ENCODE measurements at regions not wholly inside any gene's neighbourhood (a gene's known extent, or its start where the extent isn't known, plus 50 kb on each side); places are given as distances from the start of the nearest gene placed in this dataset.

DNA sequence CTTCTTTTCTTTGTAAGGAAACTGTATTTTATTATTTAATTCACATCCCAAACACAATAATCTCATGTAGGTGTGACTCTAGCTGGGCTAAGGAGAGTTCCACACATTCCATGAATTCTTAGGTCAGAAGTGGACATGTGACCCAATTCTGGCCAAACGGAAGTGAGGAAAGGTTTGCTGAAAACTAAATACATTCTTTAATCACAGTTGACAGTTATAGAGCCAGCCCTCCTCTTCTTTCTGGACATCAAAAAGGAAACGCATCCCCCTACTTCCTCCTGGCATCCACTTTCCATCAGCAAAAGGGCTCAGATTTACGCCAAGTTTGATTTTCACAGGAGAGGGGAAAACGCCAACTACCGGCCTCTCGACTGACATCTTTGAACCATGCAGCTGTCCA lies 774.4 kb upstream of the POM121L12 start:
- DNase-seq (ENCODE audit: low read depth), result no peak
- no peak overlapping the region for H3K4me3 ChIP-seq (ENCODE audit: low read depth, low read length)
- TF ChIP-seq, protein P1, sequence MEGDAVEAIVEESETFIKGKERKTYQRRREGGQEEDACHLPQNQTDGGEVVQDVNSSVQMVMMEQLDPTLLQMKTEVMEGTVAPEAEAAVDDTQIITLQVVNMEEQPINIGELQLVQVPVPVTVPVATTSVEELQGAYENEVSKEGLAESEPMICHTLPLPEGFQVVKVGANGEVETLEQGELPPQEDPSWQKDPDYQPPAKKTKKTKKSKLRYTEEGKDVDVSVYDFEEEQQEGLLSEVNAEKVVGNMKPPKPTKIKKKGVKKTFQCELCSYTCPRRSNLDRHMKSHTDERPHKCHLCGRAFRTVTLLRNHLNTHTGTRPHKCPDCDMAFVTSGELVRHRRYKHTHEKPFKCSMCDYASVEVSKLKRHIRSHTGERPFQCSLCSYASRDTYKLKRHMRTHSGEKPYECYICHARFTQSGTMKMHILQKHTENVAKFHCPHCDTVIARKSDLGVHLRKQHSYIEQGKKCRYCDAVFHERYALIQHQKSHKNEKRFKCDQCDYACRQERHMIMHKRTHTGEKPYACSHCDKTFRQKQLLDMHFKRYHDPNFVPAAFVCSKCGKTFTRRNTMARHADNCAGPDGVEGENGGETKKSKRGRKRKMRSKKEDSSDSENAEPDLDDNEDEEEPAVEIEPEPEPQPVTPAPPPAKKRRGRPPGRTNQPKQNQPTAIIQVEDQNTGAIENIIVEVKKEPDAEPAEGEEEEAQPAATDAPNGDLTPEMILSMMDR (IDR thresholded peaks at IDR 0.05; ENCODE audit: low read depth, low read length, missing control alignments), result no peak

DNA sequence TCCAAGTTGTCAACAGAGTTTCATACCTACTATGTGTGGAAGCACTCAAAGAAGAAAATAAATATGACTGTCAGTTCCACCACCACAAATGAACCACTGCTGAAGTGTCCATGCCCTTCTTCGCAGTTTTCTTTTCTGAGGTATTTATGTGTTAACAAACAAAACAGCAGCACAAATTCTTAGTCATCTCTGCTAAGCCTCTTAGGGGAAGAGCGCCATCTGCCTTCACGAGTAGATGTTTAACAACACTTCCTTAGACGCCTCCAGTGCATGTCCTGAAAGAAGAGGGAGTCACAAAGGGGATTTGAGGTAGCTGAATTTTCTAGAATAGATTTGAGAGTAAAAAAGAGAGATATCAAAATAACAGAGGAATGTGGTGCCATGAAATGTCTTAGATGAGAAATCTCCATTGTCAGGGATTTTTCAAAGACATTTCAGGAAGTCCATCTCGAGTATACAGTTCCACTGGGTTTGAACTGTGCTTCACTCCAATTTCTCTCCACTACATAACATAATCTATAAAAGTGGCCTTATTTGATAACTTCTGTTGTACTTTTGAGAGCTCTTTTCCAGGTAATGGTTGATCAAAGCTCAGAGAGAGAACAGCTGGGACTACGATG lies 775.3 kb upstream of the POM121L12 start:
- DNase-seq (ENCODE audit: low read depth), result no peak
- no peak overlapping the region for H3K4me3 ChIP-seq (ENCODE audit: low read depth, low read length)
- TF ChIP-seq, protein P1 (IDR thresholded peaks at IDR 0.05; ENCODE audit: low read depth, low read length, missing control alignments), result no peak

DNA sequence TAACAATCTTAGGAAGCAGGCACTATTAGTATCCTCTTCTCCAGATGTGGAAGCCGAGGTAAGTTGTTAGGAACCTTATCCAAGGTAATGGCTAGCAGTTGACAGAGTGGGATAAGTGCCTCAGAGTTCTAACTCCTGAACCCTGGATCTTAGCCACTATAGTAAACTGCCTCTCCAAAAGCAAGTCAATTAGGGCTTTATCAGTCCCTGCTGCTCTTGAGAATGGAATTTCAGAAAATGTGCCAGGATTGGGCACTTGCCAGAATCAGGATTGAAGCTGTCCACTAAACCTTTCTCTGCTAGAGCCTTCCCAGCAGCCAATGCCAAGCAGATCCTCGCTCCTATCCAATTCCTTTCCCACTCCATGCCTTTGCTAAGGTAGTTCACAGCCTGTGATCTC lies 777.5 kb upstream of the POM121L12 start:
- no peak overlapping the region for H3K4me3 ChIP-seq (ENCODE audit: low read depth, low read length)
- TF ChIP-seq, protein P1 (IDR thresholded peaks at IDR 0.05; ENCODE audit: low read depth, low read length, missing control alignments), result no peak
- DNase-seq (ENCODE audit: low read depth), result no peak

DNA sequence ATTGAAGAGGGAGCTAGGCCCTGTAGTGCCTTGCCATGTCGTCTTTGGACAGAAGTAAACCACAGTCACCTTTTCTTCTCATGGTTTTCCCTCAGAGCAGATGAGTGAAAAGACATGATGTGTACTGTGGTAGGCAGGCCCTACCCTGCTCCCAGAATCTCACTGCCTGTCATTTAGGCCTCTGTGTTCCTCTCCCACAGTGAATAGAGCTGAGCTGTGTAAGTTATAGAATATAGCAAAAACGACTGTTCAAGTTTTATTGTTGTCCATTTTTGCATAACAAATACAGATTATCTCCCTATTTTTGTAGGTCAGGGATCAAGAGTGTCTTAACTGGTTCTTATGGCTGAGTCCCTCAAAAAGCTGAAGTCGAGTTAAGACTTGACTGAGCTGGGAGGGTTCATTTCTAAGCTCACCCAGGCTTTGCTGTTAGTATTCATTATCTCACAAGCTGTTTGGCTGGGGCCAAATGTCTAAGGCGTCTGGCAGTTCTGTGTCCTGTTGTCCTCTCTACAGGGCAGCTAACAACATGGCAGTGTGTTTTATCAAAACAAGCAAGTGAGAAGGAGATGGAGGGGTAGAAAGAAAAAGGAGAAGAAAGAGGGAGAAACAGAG lies 780.9 kb upstream of the POM121L12 start:
- TF ChIP-seq, protein P1 (IDR thresholded peaks at IDR 0.05; ENCODE audit: low read depth, low read length, missing control alignments), result no peak
- no peak for DNase-seq (ENCODE audit: low read depth)
- H3K4me3 ChIP-seq (ENCODE audit: low read depth, low read length), result no peak overlapping the region

DNA sequence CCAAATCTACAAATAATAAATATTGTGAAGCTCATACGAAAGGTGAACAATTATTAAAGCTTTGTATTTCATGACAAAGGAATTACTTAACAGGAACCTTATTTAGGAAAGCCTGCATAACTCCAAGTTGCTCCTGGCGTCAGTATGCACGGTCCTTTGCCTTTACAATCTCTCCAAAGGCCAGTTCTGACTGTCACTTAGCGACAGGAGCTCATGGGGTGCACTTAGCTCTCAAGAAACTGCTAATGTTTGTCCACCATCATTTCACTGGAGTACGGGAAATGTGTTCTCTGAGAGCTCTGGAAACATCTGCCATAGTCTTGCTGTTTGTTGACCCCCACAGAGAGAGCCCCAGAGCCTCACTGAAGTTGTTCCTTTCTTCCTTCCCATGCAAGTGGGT lies 781.5 kb upstream of the POM121L12 start:
- no peak for DNase-seq (ENCODE audit: low read depth)
- no peak overlapping the region for H3K4me3 ChIP-seq (ENCODE audit: low read depth, low read length)
- TF ChIP-seq, protein P1 (IDR thresholded peaks at IDR 0.05; ENCODE audit: low read depth, low read length, missing control alignments), result no peak

DNA sequence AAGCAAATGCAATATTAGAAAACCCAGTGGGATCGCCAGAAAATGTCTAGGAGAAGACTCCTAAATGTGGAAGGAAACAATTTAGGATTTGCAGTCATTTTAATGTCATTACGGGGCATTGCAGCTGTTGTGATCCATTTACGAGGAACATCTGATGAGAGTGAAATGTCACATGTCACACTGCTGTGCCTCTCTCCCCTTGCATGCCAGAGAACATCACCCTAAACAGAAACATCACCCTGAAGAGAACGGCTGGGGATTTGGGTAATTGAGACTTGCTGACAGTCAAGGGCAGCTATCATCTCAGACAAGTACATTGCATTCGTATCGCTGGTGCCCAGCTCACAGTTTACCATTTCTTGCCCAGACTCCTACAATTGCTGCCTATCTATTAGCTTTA lies 785.7 kb upstream of the POM121L12 start:
- TF ChIP-seq, protein P1 (IDR thresholded peaks at IDR 0.05; ENCODE audit: low read depth, low read length, missing control alignments), result no peak
- DNase-seq (ENCODE audit: low read depth), result no peak
- no peak overlapping the region for H3K4me3 ChIP-seq (ENCODE audit: low read depth, low read length)

DNA sequence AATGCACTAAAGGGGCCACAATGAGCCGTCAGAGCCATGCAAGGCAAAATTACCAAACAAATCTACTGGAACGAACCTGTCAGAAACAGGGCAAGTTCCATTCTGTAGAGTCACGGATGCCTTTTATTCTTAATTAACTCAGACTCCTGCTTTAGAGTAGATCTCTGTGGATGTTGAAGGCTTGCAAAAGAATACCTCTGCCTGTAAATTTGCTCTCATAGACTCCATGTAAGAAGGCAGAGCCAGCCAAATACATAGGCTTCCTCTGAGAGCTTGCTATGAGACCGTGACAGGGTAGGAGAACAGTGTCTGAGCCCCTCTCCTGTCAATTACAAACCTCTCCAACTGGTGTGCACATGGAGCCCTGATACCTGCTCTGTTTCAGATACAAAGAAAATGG lies 787.9 kb upstream of the POM121L12 start:
- no peak for DNase-seq (ENCODE audit: low read depth)
- H3K4me3 ChIP-seq (ENCODE audit: low read depth, low read length), result no peak overlapping the region
- TF ChIP-seq, protein P1 (IDR thresholded peaks at IDR 0.05; ENCODE audit: low read depth, low read length, missing control alignments), result no peak
